Lower leg skin (tissue), 3 donors: ENCODE measurements at regions not wholly inside any gene's neighbourhood (a gene's known extent, or its start where the extent isn't known, plus 50 kb on each side); places are given as distances from the start of the nearest gene placed in this dataset.

ENCODE experiments used
- POLR2A ChIP-seq, 2 donors: fragments of 450-650 bp; IDR thresholded peaks; one replicate each; pipeline ENCODE4 v1.6.1; 2016 to 2017; ENCODE audit warnings: antibody characterized with exemption in 2 of 2, mild to moderate bottlenecking in 1 of 2, moderate library complexity in 1 of 2
- TF ChIP-seq, protein P1 (sequence below), 3 donors: fragments of 450-650 bp; IDR thresholded peaks; one replicate each; pipeline ENCODE4 v1.5.1; 2016; ENCODE audit warnings: antibody characterized with exemption in 3 of 3, mild to moderate bottlenecking in 3 of 3, moderate library complexity in 2 of 3

DNA sequence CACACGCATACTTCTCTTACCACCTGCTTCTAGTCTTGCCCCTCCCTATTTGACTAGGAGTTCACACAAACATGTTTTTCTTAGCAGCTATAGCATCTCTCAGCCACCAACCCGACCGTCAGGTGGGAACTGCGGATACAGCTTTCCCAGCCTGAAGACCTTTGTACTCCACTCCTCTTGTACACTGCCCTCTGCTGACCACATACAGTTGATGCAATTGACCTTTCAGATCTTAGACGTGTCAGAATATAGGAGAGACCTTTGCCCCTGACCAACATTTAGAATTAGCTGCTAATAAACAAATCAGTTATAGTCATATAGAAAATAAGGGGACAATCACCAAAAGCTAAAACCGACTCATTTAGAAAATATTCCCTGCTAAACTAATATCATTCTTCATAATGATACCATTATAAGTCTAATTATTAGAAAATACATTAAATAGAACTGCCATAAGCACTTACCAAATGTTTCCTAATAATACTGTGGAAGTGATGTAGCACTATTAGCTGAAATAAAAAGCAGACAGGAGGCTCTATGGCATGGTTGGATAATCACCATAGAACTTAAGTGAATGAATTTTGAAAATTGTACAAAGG lies 208.4 kb downstream of the RAD51AP2 start:
- no peak for TF ChIP-seq POLR2A (IDR thresholded peaks at IDR 0.05)
- TF ChIP-seq, protein P1, sequence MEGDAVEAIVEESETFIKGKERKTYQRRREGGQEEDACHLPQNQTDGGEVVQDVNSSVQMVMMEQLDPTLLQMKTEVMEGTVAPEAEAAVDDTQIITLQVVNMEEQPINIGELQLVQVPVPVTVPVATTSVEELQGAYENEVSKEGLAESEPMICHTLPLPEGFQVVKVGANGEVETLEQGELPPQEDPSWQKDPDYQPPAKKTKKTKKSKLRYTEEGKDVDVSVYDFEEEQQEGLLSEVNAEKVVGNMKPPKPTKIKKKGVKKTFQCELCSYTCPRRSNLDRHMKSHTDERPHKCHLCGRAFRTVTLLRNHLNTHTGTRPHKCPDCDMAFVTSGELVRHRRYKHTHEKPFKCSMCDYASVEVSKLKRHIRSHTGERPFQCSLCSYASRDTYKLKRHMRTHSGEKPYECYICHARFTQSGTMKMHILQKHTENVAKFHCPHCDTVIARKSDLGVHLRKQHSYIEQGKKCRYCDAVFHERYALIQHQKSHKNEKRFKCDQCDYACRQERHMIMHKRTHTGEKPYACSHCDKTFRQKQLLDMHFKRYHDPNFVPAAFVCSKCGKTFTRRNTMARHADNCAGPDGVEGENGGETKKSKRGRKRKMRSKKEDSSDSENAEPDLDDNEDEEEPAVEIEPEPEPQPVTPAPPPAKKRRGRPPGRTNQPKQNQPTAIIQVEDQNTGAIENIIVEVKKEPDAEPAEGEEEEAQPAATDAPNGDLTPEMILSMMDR (IDR thresholded peaks at IDR 0.05), result no peak
